SKM-1 (cell line): ENCODE measurements at regions not wholly inside any gene's neighbourhood (a gene's known extent, or its start where the extent isn't known, plus 50 kb on each side); places are given as distances from the start of the nearest gene placed in this dataset.
"Not testable (repeated sequence)": the region's sequence is repeated elsewhere in the genome, so short reads cannot be mapped to it uniquely, and the experiment has no call there.

ENCODE experiments used
- DNase-seq: peaks from one replicate; lab custom pipeline; 2025; ENCODE audit not compliant: unreplicated experiment; lab: John Stamatoyannopoulos, UW

DNA sequence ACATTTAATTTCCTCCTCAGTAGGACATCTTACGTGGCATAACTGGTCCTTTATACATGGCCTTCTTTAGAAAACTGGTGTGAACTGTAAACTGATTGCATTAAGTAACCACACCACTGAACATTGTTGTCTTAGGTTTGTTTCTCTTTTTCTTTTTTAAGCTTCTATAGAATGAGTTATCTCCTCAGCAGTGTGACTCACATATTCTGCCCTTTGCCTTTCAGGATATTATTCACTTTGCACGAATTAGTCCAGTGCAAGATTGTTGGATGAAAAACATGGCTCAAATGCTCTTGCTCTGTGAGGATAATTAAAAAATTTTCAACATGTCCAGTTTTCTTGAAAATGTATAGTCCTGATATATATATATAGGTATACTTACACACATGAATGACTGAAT is 147.6 kb downstream of the KBTBD8 start:
- no peak for DNase-seq

DNA sequence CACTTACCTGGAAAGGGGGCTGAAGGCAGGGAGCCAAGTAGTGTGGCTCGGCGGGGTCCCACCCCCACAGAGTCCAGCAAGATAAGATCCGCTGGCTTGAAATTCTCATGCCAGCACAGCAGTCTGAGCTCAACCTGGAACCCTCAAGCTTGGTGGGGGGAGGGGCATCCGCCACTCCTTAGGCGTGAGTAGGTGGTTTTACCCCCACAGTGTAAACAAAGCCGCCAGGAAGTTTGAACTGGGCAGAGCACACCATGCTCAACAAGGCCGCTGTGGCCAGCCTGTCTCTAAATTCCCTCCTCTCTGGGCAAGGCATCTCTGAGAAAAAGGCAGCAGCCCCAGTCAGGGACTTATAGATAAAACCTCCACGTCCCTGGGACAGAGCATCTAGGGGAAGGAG is 156.3 kb downstream of the KBTBD8 start:
- no peak for DNase-seq

DNA sequence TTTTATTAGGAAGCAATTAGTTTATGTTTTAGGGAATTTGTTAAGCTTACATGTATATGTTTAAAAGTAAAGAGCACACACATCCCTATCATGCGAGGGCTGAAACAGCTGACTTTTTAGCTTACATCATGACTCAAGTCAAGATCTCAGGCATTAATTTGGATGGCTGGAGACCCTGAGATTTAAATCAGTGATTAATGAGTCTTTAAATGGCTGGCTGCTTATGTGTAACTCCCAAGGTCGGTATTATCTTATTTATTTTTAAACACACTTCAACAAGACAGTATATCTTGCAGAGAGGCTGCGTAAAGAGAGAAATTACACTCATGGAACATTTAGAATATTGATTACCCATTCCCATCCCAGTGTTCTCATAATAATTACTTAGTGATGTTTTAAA is 169.4 kb downstream of the KBTBD8 start:
- DNase-seq, result no peak

DNA sequence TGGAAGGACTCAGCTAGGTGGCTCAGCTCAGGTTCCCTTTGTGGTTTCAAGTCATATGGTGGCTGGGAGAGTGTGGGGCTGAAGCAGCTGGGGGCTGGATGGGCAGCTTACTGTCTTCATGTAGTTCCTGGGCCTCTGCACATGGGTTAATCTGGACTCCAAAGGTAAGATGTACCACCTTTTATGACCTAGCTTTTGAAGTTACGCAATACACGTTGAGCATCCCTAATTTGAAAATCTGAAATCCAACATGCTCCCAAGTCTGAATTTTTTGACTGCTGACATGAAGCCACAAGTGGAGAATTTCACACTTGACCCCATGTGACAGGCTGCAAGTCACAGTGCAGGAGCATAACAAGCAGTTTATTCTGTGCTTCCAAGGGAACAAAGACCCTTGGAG is 173.7 kb downstream of the KBTBD8 start:
- no peak for DNase-seq

DNA sequence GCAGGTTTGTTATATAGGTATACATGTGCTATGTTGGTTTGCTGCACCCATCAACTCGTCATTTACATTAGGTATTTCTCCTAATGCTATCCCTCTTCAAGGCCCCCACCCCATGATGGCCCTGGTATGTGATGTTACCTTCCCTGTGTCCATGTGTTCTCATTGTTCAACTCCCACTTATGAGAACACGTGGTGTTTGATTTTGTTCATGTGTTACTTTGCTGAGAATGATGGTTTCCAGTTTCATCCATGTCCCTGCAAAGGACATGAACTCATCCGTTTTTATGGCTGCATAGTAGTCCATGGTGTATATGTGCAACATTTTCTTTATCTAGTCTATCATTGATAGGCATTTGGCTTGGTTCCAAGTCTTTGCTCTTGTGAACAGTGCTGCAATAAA is 175.0 kb downstream of the KBTBD8 start:
- not testable (repeated sequence) for DNase-seq

DNA sequence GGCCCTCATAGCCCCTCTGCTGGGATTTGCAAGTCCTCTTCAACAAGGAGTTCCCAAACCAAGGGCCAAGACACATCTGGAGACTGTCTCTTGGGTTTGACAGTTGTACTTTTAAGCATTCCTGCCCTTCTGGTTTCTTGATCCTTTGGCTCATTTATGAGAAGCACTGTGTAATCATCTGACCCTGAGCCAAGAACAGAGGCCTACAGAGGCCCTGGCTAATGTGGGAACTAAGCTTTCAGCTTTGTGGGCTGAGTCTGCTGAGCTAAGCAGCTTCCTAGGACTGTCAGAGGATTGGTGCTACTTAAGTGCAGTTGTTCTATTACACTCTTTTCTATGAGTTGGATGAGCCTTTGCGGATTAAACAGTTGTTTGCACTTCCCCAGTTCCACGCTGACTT is 178.3 kb downstream of the KBTBD8 start:
- DNase-seq, result no peak

DNA sequence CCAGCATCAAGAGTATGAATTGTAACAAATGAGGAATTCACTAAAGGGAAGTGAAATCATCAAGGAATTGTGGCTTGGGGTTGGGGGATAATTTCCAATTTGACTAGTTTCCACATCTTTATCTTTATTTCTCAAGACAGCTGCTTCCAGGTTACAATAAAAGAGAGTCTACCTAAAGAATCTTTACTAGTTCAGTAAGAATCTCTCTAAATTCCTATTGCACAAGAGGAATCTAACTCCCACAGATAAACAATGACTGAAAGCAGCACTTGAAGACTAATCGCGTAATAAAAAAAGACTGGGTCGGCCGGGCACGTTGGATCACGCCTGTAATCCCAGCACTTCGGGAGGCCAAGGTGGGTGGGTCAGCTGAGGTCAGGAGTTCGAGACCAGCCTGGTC is 194.4 kb downstream of the KBTBD8 start:
- DNase-seq, result no peak

DNA sequence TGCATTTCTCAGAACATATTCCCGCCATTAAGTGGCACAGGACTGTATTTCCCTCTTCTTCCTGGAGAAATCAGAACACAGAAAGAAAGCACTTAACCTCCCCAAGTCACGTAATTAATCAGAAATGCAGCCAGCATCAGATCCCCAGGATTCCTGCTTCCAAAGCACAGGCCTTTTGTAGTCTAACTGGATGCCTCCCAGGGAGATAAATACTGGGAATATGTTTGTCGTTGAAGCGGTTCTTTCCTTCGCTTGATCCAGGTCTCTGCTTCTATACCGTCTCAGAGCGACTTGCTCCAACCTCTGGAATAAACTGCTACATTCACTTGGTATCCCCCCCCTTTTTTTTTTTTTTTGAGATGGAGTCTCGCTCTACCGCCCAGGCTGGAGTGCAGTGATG is 198.6 kb downstream of the KBTBD8 start:
- DNase-seq, result no peak

DNA sequence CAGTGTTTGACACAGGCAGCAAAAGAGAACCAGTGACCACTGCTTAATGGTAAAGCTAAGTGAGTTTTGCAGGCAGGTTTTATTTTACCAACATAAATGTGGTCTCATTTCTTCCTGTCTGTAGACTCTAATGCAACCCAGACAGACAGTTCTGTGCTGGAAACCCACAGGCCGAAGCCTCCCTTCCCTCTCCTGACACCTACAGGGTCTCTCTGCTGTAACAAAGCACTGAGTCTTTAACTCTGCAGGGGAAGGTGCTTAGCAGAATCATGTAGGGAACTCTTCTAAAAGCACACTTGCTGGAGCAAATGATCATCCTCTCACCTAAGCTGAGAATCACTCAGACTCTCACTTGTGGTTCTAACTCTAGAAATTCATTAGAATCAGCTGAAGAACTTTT is 200.3 kb downstream of the KBTBD8 start:
- DNase-seq, result no peak

DNA sequence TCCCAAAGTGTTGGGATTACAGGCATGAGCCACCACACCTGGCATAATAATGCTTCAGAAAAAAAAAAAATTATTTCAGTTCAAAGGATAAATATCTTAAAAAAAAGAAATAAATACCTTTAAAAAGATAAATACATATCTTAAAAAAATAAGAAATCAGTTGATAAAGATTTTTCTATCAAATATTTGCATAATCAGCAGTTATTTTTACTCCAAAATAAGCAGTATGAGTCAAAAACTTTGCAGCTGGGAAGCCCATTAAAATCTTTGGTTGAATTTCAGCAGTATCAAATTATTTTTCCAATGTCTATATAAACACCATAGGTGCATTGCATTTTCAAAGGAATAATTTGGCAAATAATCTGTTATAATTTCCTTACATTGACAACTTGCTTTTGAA is 202.5 kb downstream of the KBTBD8 start:
- DNase-seq, result no peak

DNA sequence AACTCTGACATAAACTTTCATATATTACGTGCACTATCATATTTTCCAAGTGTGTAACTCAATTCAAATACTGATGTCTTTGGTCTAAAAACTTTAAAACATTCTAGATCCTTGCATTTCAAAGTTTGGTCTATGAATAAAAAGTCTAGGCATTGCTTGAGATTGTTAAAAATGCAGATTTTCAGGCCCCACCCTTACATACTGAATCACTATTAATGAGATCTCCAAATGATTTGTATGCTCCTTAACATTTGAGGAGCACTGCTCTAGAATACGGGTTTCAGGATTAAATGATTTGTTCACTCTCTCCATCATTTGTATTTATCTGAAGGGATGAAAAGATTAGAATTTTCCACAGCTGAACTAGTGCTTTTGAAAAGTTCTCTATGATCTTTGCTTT is 202.9 kb downstream of the KBTBD8 start:
- no peak for DNase-seq

DNA sequence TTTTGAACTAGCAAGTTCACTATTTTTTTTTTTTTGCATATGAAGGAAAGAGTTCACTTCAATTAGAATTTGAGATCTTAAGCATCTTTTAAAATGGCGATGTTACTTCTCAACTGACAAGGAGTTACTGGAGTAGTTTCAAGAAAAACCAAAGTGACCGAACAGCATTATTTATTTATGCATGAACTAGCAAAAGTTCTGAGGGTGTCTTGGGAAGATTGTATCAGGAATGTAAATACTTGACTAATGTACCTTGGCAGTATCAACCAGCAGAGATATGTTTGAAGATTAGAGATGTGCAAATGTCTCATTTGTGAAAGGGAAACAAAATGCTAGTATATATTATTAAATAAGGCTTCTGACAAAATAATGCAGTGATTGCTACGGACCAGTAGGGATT is 203.9 kb downstream of the KBTBD8 start:
- DNase-seq, result no peak

DNA sequence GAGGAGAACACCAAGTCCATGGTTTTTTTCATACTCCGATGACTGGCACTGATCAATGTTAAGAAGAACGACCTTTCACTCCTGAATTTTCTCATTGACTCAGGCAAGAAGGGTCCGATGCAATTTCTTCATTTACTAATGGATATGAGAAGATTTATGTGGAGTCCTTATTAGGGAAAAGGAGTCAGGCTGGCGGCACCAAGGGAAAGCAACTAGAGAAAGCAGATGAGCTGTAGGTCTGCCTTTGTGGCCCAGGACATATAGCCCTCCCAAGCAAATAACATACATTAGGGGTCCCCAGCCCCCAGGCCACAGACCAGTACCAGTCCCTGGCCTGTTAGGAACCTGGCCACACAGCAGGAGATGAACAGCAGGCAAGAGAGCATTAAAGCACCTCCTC is 206.8 kb downstream of the KBTBD8 start:
- DNase-seq, result no peak

DNA sequence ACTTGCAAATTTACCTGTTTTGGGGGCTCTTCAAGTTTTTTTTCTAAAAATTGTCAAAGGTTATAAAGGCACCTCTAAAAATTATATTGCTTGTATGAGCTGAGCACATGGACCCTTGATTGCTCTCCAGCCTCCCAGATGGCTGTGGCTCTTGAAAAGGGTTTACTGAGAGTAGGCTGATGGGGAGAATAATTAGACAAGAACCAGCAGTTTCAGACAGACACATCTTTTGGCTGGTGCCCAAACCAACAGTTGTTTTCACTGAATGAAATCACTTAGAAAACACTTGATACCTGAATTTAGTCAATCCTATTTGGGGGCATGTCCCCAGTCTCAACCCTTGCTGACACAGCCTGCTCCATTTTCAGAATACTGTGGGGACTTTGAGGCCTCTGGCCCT is 217.6 kb downstream of the KBTBD8 start:
- no peak for DNase-seq

DNA sequence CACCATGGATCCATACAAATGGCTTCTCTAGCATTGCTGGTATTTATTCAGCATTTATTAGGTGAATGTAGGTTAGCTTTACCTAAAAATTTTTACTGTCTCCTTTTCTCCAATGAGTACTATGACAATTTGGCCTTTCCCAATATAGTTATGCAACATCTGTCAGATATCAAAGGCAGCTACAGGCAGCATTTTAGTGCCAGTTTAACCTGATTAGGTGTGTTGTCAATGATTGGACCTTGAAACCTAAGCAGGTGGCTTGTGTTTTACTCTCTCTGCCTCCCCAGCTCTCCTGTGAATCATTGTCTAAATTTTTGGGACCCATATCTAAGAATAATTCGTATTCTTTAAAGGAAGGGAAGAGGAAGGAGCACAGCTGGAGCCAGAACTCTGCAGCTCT is 228.9 kb downstream of the KBTBD8 start:
- DNase-seq, result no peak

DNA sequence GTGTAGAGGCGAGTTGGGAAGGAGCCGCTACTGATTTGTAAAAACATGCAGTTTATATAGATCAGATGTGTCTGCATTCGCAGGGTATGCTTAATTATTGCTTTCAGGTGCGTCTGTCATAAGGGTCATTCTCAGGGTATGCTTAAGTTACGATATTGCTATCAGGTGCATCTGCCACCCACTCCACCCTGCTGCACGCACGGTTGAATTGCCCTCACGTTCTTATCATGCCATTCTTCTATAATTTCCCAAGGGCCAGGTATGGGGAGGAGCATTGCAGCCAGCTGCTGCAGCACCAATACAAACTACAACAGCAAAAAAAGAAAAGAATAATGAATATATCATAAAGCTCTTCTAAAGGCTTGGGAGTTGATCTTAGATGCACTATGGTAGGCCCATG is 230.0 kb downstream of the KBTBD8 start:
- no peak for DNase-seq

DNA sequence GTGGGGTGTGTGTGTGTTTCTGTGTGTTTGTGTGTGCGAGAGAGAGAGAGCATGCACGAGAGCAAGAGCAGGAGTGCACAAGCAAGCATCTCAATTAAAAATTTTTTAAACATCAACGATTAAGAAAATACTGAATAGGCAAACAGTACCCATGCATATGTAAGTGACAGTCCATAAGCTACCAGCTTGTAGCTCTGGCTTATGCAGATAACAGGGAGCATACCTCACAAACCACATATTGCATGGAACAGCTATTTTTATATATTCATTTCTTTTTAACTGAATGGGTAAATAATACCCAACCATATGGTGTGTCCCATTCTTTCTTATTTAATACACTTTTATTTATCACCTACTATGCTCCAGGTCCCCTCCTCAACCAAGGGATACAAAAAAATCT is 234.5 kb downstream of the KBTBD8 start:
- DNase-seq, result no peak

DNA sequence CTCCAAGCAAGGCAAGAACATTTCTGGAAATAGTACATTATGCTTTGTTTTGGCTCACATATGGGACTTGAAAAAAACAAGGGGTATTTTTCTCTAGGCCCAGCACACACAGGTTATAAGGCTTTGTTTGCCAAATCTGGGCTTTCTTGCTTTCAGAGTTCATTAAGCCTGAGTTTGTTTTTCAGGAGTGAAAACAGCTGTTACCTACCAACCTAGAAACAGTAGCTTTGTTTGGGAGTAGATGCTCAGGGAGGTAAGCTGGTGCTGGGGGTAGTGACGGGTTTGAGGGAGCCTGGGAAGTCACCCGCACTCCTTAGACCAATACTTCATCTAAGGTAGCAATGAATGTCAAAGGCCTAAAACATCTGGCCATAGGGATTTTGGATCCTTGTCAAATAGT is 241.2 kb downstream of the KBTBD8 start:
- no peak for DNase-seq

DNA sequence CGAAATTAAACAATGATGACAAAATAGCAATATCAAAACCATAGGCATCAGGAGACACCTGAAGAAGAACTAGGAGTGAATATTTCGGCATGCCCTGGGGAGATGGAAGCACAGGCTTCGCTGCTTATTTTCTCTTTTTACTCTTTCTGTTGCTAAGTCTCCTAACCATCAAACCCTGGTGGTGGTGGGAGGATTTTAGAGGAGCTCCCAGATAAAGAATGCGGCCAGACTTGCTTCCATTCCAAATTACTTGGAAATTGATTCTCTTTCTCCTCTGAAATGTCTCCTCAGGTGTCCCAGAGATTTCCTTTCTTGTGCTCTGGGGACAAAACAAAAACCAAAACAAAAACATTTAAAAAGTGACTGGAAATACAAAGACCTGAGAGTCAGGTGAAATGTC is 243.0 kb downstream of the KBTBD8 start:
- no peak for DNase-seq

DNA sequence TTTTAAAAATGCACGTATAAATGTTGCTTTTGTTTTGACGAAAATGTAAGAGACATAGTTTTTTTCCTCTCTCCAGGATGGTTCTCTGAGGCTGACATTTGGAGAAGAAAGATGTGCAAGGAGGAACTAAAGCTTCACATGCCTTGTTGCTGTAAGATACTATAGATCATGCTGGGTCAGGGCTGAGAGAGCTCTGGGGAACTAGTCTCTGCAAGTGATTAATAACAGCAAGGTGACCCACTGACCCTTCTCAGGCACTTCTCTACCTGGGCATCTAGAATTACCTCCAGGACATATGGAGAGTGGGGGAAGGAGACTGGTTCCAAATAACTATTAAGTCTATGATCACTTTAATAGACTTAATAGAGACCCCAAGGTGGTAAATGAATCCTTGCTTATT is 246.0 kb downstream of the KBTBD8 start:
- DNase-seq, result no peak

DNA sequence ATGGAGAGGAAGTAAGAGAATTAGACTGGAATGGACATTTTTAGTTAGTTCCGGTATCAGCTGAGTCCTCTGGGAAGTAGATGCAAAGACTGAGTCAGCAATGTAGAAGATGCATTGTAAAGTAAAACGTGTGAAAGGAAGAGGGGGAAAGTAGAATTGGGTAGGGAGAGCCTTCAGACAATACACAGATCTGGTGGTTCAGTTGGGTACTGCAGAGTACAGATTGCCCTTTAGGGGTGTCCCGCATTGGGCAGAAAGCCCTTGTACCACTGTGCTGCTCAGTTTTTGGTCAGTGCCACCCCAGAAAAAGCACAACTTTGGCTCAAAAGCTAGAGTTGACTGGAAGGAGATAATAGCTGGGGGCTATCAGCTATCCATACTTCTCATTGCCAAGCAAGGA is 247.4 kb downstream of the KBTBD8 start:
- no peak for DNase-seq

DNA sequence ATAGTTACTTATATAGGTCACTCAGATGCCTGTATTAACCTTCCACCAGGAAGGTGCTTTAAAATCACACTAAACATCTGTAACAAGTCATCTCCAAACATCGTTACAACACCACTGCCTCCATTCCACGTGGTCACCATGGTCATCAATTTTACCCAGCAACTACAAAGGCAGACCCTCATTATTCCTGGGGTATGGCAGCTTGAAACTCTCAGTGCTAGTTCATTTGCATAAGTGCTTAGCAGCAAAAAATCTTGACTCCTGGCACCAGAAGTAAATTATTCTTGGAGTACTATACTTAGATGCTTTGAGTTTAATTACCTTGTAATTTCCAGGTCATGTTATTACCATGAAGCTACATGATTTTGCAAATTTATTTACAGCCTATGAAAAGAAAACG is 250.6 kb downstream of the KBTBD8 start:
- no peak for DNase-seq

DNA sequence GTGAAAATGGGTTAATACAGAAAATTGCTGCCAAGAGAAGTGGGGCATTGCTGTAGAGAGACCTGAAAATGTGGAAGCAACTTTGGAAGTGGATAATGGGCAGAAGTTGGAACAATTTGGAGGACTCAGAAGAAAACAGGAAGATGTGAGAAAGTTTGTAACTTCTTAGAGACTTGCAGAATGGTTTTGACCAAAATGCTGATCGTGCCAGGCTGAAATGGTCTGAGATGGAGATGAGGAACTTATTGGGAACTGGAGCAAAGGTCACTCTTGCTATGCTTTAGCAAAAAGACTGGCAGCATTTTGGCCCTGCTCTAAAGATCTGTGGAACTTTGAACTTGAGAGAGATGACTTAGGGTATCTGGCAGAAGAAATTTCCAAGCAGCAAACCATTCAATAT is 254.8 kb downstream of the KBTBD8 start:
- DNase-seq, result not testable (repeated sequence)

DNA sequence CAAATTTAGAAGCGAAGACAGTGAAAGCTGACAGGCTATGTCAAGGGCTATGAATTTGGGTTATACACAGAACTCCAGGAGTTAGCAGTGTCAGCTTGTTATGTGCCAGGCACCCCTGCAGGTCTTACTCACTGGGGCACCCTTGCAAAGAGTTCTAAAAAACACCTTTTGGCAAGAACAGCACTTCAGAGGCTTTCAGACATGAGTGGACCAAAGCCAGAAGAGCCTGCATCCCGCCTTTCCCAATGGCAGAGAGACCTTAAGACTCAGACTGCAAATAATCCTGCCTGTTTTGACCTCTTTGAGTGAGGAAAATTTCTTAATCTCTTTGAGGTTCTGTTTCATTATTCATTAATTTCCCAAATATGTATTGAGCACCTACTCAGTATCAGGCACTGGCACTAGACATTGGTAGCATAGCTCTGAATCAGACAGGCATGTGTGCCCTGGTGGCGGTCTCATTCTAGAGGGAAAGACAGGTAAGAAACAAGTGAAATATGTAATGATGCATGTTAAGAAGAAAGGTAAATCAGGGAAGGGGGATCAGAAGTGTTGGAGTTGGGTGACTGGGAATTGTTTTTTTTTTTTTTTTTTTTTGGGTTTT is 280.0 kb downstream of the KBTBD8 start:
- DNase-seq, result no peak
